Duodenal mucosa (tissue), 2 donors: ENCODE measurements at regions not wholly inside any gene's neighbourhood (a gene's known extent, or its start where the extent isn't known, plus 50 kb on each side); places are given as distances from the start of the nearest gene placed in this dataset.
"Not testable (repeated sequence)": the region's sequence is repeated elsewhere in the genome, so short reads cannot be mapped to it uniquely, and the experiment has no call there.

ENCODE experiments used
- H3K27ac ChIP-seq: one replicate; pipeline ENCODE4 v1.7.0; 2013; ENCODE audit warnings: low read depth, low read length
- H3K27me3 ChIP-seq, 2 donors: one replicate each; pipeline ENCODE4 v1.7.0; 2013; ENCODE audit warnings: low read length in 2 of 2, control low read depth in 1 of 2; ENCODE audit not compliant: insufficient read depth in 2 of 2, control insufficient read depth in 1 of 2
- H3K36me3 ChIP-seq, 2 donors: one replicate each; pipeline ENCODE4 v1.7.0; 2013; ENCODE audit warnings: low read length in 2 of 2, control low read depth in 1 of 2; ENCODE audit not compliant: insufficient read depth in 2 of 2, control insufficient read depth in 1 of 2
- H3K4me1 ChIP-seq, 2 donors: one replicate each; pipeline ENCODE4 v1.7.0; 2013; ENCODE audit warnings: low read length in 2 of 2, control low read depth in 1 of 2; ENCODE audit not compliant: insufficient read depth in 2 of 2, control insufficient read depth in 1 of 2
- H3K4me3 ChIP-seq, 2 donors: one replicate each; pipeline ENCODE4 v1.7.0; 2013; ENCODE audit warnings: low read length in 2 of 2, low read depth in 1 of 2
- H3K9ac ChIP-seq, 2 donors: one replicate each; pipeline ENCODE4 v1.7.0; 2013; ENCODE audit warnings: low read length in 2 of 2, low read depth in 1 of 2
- H3K9me3 ChIP-seq, 2 donors: one replicate each; pipeline ENCODE4 v1.7.0; 2013; ENCODE audit warnings: low read length in 2 of 2, control low read depth in 1 of 2; ENCODE audit not compliant: control insufficient read depth in 1 of 2

GRCh38 chr14:19169561-19170362 is 202.5 kb downstream of the POTEM start:
- H3K4me1 ChIP-seq, H3K4me3 ChIP-seq, H3K27ac ChIP-seq, H3K27me3 ChIP-seq, H3K9ac ChIP-seq, H3K36me3 ChIP-seq: not testable (repeated sequence)
- H3K9me3 ChIP-seq = peaks cover 0 to 18% of the 10 kb centered on the region in 2 donors

- not testable (repeated sequence) for H3K27me3 ChIP-seq, H3K9ac ChIP-seq, H3K27ac ChIP-seq, H3K36me3 ChIP-seq, H3K4me1 ChIP-seq, H3K4me3 ChIP-seq
- H3K9me3 ChIP-seq = peaks cover 0 to 13% of the 10 kb centered on the region in 2 donors
Observed at GRCh38 chr14:19172745-19173144, 205.5 kb downstream of the POTEM start.

GRCh38 chr14:19173188-19173587 is 206.0 kb downstream of the POTEM start:
- not testable (repeated sequence) for H3K27ac ChIP-seq

GRCh38 chr14:19177435-19177834 is 210.2 kb downstream of the POTEM start:
- not testable (repeated sequence) for H3K4me3 ChIP-seq, H3K9ac ChIP-seq, H3K27ac ChIP-seq, H3K36me3 ChIP-seq, H3K4me1 ChIP-seq, H3K9me3 ChIP-seq, H3K27me3 ChIP-seq

More at GRCh38 chr14:19173188-19173587, 206.0 kb downstream of the POTEM start:
- not testable (repeated sequence) for H3K9me3 ChIP-seq, H3K4me3 ChIP-seq, H3K9ac ChIP-seq, H3K36me3 ChIP-seq, H3K4me1 ChIP-seq, H3K27me3 ChIP-seq

- H3K27ac ChIP-seq, H3K27me3 ChIP-seq, H3K9ac ChIP-seq, H3K9me3 ChIP-seq, H3K4me3 ChIP-seq, H3K36me3 ChIP-seq, H3K4me1 ChIP-seq: not testable (repeated sequence)
Observed at GRCh38 chr14:19180297-19180696, 213.1 kb downstream of the POTEM start.

- H3K4me1 ChIP-seq, H3K9me3 ChIP-seq, H3K27me3 ChIP-seq, H3K36me3 ChIP-seq, H3K27ac ChIP-seq, H3K9ac ChIP-seq, H3K4me3 ChIP-seq: not testable (repeated sequence)
Observed at GRCh38 chr14:19180881-19181280, 213.6 kb downstream of the POTEM start.

GRCh38 chr14:19195146-19195545 is 227.9 kb downstream of the POTEM start:
- H3K27ac ChIP-seq, H3K9ac ChIP-seq, H3K4me1 ChIP-seq, H3K36me3 ChIP-seq, H3K9me3 ChIP-seq, H3K27me3 ChIP-seq, H3K4me3 ChIP-seq: not testable (repeated sequence)

GRCh38 chr14:19197488-19198234 is 230.4 kb downstream of the POTEM start:
- not testable (repeated sequence) for H3K27ac ChIP-seq, H3K9me3 ChIP-seq, H3K4me1 ChIP-seq, H3K27me3 ChIP-seq, H3K9ac ChIP-seq, H3K4me3 ChIP-seq, H3K36me3 ChIP-seq

GRCh38 chr14:19198341-19198740 is 231.1 kb downstream of the POTEM start:
- not testable (repeated sequence) for H3K4me3 ChIP-seq, H3K36me3 ChIP-seq, H3K9ac ChIP-seq, H3K4me1 ChIP-seq, H3K27ac ChIP-seq, H3K27me3 ChIP-seq, H3K9me3 ChIP-seq

GRCh38 chr14:19201394-19202052 is 232.6 kb downstream of the POTEG start:
- H3K4me1 ChIP-seq, H3K4me3 ChIP-seq, H3K9me3 ChIP-seq, H3K27me3 ChIP-seq, H3K36me3 ChIP-seq, H3K27ac ChIP-seq, H3K9ac ChIP-seq: not testable (repeated sequence)
